Cardiac fibroblast (primary cell): ENCODE measurements at regions not wholly inside any gene's neighbourhood (a gene's known extent, or its start where the extent isn't known, plus 50 kb on each side); places are given as distances from the start of the nearest gene placed in this dataset.

ENCODE experiments used
- DNase-seq, 2 donors: peaks; one replicate each; pipeline versions ENCODE4 v3.0.0 to v3.0.0-alpha.2; 2010; ENCODE audit warnings: low read depth in 2 of 2
- H3K4me3 ChIP-seq, 2 donors: replicated peaks in 1 of 2; 1 replicate in 1 of 2; 2 replicates in 1 of 2; pipeline ENCODE4 v1.5.1; 2011; ENCODE audit warnings: low read depth in 2 of 2, low read length in 2 of 2, mild to moderate bottlenecking in 2 of 2, moderate library complexity in 1 of 2
- CTCF ChIP-seq: IDR thresholded peaks from one replicate; pipeline ENCODE4 v1.5.1; 2011; ENCODE audit warnings: low read depth, mild to moderate bottlenecking, low read length, inconsistent platforms

DNA sequence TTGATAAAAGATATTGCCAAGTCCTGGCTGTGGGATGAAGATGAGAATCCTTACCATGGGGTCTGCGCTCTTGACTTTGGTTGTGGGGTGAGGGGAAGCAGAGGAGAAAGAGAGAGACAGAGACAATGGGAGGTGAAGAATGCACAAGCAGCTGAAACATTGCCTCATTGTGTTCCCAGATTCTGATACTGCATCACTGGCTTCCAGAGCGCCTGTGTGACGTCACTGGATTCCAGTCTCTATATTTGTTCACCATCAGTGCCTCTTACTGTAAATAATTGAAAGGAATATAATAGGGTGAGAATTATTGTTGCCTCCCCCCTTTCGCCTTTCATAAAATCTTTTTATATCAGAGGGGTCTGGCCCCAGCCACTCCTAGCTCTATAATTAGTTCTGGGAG, 188.9 kb upstream of the NTF3 start:
- H3K4me3 ChIP-seq, result no peak overlapping the region
- no peak for DNase-seq
- no peak for TF ChIP-seq CTCF

GRCh38 chr12:5244513-5244972, 187.4 kb upstream of the NTF3 start:
- H3K4me3 ChIP-seq, result no peak overlapping the region
- no peak for DNase-seq
- no peak for TF ChIP-seq CTCF

GRCh38 chr12:5246196-5246595, 185.7 kb upstream of the NTF3 start:
- no peak for DNase-seq
- no peak for TF ChIP-seq CTCF
- H3K4me3 ChIP-seq, result no peak overlapping the region

GRCh38 chr12:5247144-5247543, 184.8 kb upstream of the NTF3 start:
- no peak for DNase-seq
- TF ChIP-seq CTCF, result no peak
- H3K4me3 ChIP-seq, result no peak overlapping the region

DNA sequence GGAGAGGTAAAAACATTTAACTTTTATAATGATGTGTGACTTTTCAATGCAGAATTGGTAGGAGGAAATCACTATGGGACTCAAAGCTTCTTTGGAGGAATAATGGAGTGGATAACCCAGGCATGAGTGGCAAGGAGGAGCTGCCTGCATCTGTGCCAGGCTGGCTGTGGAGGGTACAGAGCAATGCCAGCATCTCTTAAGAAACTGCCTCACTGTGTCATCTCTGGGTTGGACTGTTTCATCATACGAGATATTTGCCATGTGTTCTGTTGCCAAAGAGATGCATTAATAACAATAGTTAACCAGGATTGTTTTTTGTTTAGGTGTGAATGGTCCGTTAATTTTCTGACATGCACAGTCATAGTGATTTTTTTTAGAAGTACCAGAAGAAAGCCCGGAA, 183.7 kb upstream of the NTF3 start:
- H3K4me3 ChIP-seq, result no peak overlapping the region
- no peak for DNase-seq
- no peak for TF ChIP-seq CTCF

DNA sequence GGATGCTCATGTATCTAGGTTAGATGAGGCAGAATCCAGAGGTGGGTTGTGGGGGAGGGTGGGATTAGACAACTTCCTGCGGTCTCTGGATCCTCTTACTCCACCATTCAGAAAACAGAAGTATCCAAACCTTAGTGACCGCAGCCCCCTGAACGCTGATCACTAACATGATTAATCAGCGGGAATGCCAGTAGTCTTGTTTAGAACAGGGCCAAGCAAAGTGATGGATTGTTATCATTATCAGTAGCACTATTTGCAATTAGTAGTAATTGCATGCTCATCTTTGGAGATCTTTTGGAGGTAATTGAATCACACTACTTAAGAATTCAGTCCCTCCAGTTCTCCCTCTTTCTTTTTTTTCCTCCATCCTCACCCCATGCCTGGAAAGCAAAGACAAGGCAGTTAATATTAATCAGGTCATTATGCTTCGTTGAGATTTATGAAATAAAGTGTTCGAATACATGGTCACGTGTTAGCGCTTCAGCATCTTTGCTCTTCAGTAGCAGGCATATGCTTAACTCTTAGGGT, 182.8 kb upstream of the NTF3 start:
- no peak for DNase-seq
- H3K4me3 ChIP-seq, result no peak overlapping the region
- TF ChIP-seq CTCF, result no peak

DNA sequence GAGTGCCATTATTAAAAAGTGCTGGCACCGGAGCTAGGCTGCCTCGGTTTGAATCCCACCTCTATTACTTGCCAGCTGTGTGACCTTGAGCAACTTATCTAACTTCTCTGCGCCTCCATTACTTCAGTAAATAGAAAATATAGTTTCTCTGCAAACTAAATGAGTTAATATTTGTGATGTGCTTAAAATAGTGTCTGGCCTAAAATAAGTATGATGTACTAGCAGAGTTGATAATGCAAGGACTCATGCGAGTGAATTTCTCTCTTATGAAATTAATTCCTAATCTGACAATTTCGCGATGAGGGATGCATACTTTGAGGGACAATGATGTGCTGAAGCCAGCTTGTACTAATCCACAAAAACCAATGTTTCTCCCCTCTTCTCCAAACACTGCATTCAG, 180.8 kb upstream of the NTF3 start:
- no peak for TF ChIP-seq CTCF

More for the DNA sequence above, 180.8 kb upstream of the NTF3 start:
- H3K4me3 ChIP-seq, result no peak overlapping the region
- DNase-seq, result no peak
